Heart left ventricle (tissue), 13 donors: ENCODE measurements at regions not wholly inside any gene's neighbourhood (a gene's known extent, or its start where the extent isn't known, plus 50 kb on each side); places are given as distances from the start of the nearest gene placed in this dataset.

Experiments
- POLR2A ChIP-seq, 2 donors: fragments of 450-650 bp; IDR thresholded peaks; one replicate each; pipeline ENCODE4 v1.6.1; 2017; ENCODE audit warnings: antibody characterized with exemption in 2 of 2, mild to moderate bottlenecking in 2 of 2, moderate library complexity in 2 of 2
- TF ChIP-seq, protein P1 (sequence below), 12 donors: fragments of 200-600 bp; sonication (generic) in 4 of 12; IDR thresholded peaks; one replicate each; pipeline versions ENCODE4 v1.5.0 to v1.8.0; 2018 to 2022; ENCODE audit warnings: antibody characterized with exemption in 12 of 12, mild to moderate bottlenecking in 5 of 12
- donor health status: ischemic (EF 13 %, LVEDD 7.1; RV severe dilation, severe dysfunction).
- donor health status: DM: no; HTN: yes; CAD: no.
- donor health status: DM: no; HTN: no; CAD: no.
- donor health status: ischemic (EF 25% LVEDD 6.9; RV normal size, moderate dysfunction).
- donor health status: ischemic (EF 25% LVEDD 5.7; RV mildly dilated, moderate dysfunction).
- donor health status: ischemic (EF 35%, LVEDD 5.7; RV mildly dilated, moderate dysfunction).
- donor health status: nonischemic (EF 11% LVEDD 7.7; RV severe dilation, severe dysfunction).
- donor health status: DM: yes; HTN: yes; CAD: no.
- donor health status: PGD.
- donor health status: ischemic (EF 29% LVEDD 5.4; RV normal size, mild dysfunction).
- donor health status: nonischemic (EF 23%, LVEDD 6.1; RV moderate dilation, normal function).

DNA sequence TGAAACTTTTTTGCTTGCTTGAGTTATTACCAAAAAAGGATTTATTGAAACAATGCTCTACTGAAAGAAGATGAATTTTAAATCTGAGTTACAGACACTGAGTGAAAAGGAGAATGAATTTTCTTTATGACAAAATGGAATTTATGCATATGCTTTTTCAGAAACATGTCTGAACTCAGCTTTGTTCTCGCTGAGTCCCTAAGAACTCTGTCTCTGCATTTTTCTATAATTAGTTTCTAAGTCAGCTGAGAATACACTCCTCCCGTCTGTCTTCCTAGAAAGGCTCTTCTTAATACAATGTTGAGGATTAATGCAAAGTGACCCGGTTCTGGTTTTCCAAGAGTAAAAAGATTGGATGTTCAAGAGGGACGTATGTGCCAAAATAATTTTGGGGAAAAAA, 463.5 kb downstream of the NKX6-1 start:
- TF ChIP-seq, protein P1, sequence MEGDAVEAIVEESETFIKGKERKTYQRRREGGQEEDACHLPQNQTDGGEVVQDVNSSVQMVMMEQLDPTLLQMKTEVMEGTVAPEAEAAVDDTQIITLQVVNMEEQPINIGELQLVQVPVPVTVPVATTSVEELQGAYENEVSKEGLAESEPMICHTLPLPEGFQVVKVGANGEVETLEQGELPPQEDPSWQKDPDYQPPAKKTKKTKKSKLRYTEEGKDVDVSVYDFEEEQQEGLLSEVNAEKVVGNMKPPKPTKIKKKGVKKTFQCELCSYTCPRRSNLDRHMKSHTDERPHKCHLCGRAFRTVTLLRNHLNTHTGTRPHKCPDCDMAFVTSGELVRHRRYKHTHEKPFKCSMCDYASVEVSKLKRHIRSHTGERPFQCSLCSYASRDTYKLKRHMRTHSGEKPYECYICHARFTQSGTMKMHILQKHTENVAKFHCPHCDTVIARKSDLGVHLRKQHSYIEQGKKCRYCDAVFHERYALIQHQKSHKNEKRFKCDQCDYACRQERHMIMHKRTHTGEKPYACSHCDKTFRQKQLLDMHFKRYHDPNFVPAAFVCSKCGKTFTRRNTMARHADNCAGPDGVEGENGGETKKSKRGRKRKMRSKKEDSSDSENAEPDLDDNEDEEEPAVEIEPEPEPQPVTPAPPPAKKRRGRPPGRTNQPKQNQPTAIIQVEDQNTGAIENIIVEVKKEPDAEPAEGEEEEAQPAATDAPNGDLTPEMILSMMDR (IDR thresholded peaks at IDR 0.05), result no peak
- TF ChIP-seq POLR2A (IDR thresholded peaks at IDR 0.05), result no peak
